B cell (primary cell): ENCODE measurements at regions not wholly inside any gene's neighbourhood (a gene's known extent, or its start where the extent isn't known, plus 50 kb on each side); places are given as distances from the start of the nearest gene placed in this dataset.

Source experiments
- ATAC-seq: fragments of 200-7000 bp; cut with Tn5 transposase; one replicate; pipeline ENCODE4 v1.10.0; 2021; ENCODE audit warnings: low read depth, mild to moderate bottlenecking, moderate number of reproducible peaks, moderate library complexity
- CTCF ChIA-PET: fragments of 350-600 bp; sonication (Branson Sonifier 250); formaldehyde crosslinking; loops from one replicate; lab custom pipeline; 2021; ENCODE audit warnings: antibody characterized with exemption, inconsistent platforms; lab: Charles Lee
- POLR2A ChIA-PET: fragments of 350-600 bp; sonication (Branson Sonifier 250); formaldehyde crosslinking; loops from one replicate; lab custom pipeline; 2021; ENCODE audit warnings: antibody characterized with exemption; lab: Charles Lee
- DNase-seq: peaks from one replicate; pipeline ENCODE4 v3.0.0; 2013
- H2AFZ ChIP-seq: 2 replicates; pipeline ENCODE4 v1.6.1; 2012; ENCODE audit warnings: mild to moderate bottlenecking, low read depth, low read length; ENCODE audit not compliant: insufficient read depth, poor library complexity, severe bottlenecking
- H3K27ac ChIP-seq, 2 donors: 1 replicate in 1 of 2; 2 replicates in 1 of 2; pipeline ENCODE4 v1.5.1; 2012 to 2013; ENCODE audit warnings: low read length in 2 of 2, mild to moderate bottlenecking in 2 of 2, moderate library complexity in 1 of 2
- H3K27me3 ChIP-seq, 4 experiments: fragments of 200-600 bp in 1 of 4; sonication (generic) in 1 of 4; replicated peaks in 1 of 4; 1 replicate in 2 of 4; 2 replicates in 2 of 4; pipeline versions ENCODE4 v1.6.1 to v1.7.0; 2013 to 2016; ENCODE audit warnings: low read length in 3 of 4, mild to moderate bottlenecking in 2 of 4, mixed read lengths in 1 of 4, moderate library complexity in 1 of 4; ENCODE audit not compliant: insufficient read depth in 4 of 4, control insufficient read depth in 3 of 4; ENCODE audit errors: control extremely low read depth in 1 of 4
- H3K36me3 ChIP-seq, 2 experiments: replicated peaks in 1 of 2; 1 replicate in 1 of 2; 2 replicates in 1 of 2; pipeline versions ENCODE4 v1.6.1 to v1.7.1; 2013; ENCODE audit warnings: low read length in 1 of 2; ENCODE audit not compliant: insufficient read depth in 2 of 2, control insufficient read depth in 1 of 2; ENCODE audit errors: control extremely low read depth in 1 of 2, extremely low read depth in 1 of 2
- H3K4me1 ChIP-seq, 2 donors: fragments of 200-600 bp in 1 of 2; sonication (generic) in 1 of 2; 1 replicate in 1 of 2; 2 replicates in 1 of 2; pipeline versions ENCODE4 v1.5.1 to v1.6.1; 2013 to 2017; ENCODE audit warnings: low read length in 2 of 2; ENCODE audit not compliant: control insufficient read depth in 2 of 2, insufficient read depth in 2 of 2
- H3K4me2 ChIP-seq: replicated peaks from 2 replicates; pipeline ENCODE3; 2012; ENCODE audit warnings: mild to moderate bottlenecking, low read depth, low read length; ENCODE audit not compliant: poor library complexity, severe bottlenecking
- H3K4me3 ChIP-seq, 5 experiments: fragments of 200-600 bp in 1 of 5; sonication (generic) in 1 of 5; 1 replicate in 3 of 5; 2 replicates in 2 of 5; pipeline versions ENCODE4 v1.5.1 to v1.7.0; 2011 to 2016; ENCODE audit warnings: low read length in 4 of 5, mild to moderate bottlenecking in 4 of 5, low read depth in 2 of 5, control low read depth in 1 of 5, moderate library complexity in 1 of 5; ENCODE audit not compliant: insufficient read depth in 1 of 5; ENCODE audit errors: control extremely low read depth in 1 of 5, extremely low read depth in 1 of 5
- H3K79me2 ChIP-seq: fragments of 200-600 bp; sonication (generic); one replicate; pipeline ENCODE4 v1.6.0; 2016; ENCODE audit warnings: low read length; ENCODE audit not compliant: control insufficient read depth, insufficient read depth
- H3K9ac ChIP-seq: fragments of 200-600 bp; sonication (generic); 2 replicates; pipeline ENCODE4 v1.6.1; 2017; ENCODE audit warnings: mild to moderate bottlenecking, low read length, moderate library complexity
- H3K9me3 ChIP-seq, 3 donors: one replicate each; pipeline versions ENCODE4 v1.6.1 to v1.7.1; 2013; ENCODE audit warnings: low read length in 2 of 3; ENCODE audit not compliant: control insufficient read depth in 2 of 3, insufficient read depth in 1 of 3; ENCODE audit errors: control extremely low read depth in 1 of 3
- H4K20me1 ChIP-seq: 2 replicates; pipeline ENCODE4 v1.6.0; 2012; ENCODE audit warnings: mild to moderate bottlenecking, low read length; ENCODE audit not compliant: insufficient read depth, control insufficient read depth, poor library complexity, severe bottlenecking
- H3K27ac Mint-ChIP-seq: one replicate; pipeline ENCODE4 v1.8.0; 2021; ENCODE audit warnings: mixed read lengths
- H3K27me3 Mint-ChIP-seq: one replicate; pipeline ENCODE4 v1.8.0; 2021; ENCODE audit warnings: mixed read lengths
- H3K4me1 Mint-ChIP-seq: one replicate; pipeline ENCODE4 v1.8.0; 2021; ENCODE audit warnings: mixed read lengths
- H3K4me3 Mint-ChIP-seq: one replicate; pipeline ENCODE4 v1.8.0; 2021; ENCODE audit warnings: mixed read lengths
- H3K9me3 Mint-ChIP-seq: one replicate; pipeline ENCODE4 v1.8.0; 2022; ENCODE audit warnings: mixed read lengths; ENCODE audit not compliant: insufficient read depth
- EZH2 ChIP-seq: IDR thresholded peaks from 2 replicates; pipeline ENCODE4 v1.6.1; 2012; ENCODE audit warnings: borderline replicate concordance, low read depth, mild to moderate bottlenecking, moderate library complexity, low read length; ENCODE audit not compliant: insufficient read depth, poor library complexity, severe bottlenecking
- WGBS: methylation state at CpG from one replicate; pipeline ENCODE4 v1.1.5; 2013; ENCODE audit warnings: missing lambda C conversion rate; ENCODE audit not compliant: insufficient coverage; 5-methylcytosine and 5-hydroxymethylcytosine counted together
- intact Hi-C: fragments of 100-400 bp; cut with micrococcal nuclease; formaldehyde crosslinking; loops from one replicate; pipeline ENCODE4 v1.10.0; 2022
- TF ChIP-seq, protein P1 (sequence below): fragments of 200-600 bp; IDR thresholded peaks from one replicate; pipeline ENCODE4 v1.8.0; 2022; ENCODE audit warnings: antibody characterized with exemption, mild to moderate bottlenecking

DNA sequence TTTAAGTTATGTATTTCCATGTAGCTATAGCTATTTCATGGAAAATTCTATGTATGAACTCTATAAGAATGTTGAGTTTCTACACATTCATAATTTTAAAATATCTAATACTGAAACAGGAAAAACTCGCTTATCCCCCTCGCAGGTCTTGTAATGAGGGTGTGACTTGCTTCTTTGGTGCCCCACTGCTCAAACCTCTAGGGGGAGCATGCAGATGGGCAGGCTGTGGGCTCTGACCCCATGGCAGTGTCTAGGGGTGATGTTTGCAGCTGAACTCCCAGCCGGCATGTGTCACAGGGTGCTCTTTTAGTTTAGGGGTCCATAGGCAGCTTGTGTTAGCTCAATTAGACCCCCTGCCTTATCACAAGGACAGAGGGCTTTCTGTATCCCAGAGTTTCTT is 1825.7 kb upstream of the ADGRL3 start:
- POLR2A ChIA-PET = no interaction called here
- no peak overlapping the region for H3K4me2 ChIP-seq
- H3K9me3 ChIP-seq = peaks cover 0 to 6% (median 2%) of the 10 kb centered on the region in 3 donors
- CTCF ChIA-PET = no interaction called here
- H3K9ac ChIP-seq = no peak overlapping the region
- H3K79me2 ChIP-seq = no peaks in the 10 kb centered on the region
- DNase-seq (no peak), ATAC-seq (no peak)
- no peaks in the 10 kb centered on the region for H3K4me1 ChIP-seq
- H2AFZ ChIP-seq = no peak overlapping the region
- no peaks in the 10 kb centered on the region for H3K4me1 Mint-ChIP-seq
- no peak overlapping the region for H3K4me3 Mint-ChIP-seq
- no peak for TF ChIP-seq EZH2
- TF ChIP-seq, protein P1, sequence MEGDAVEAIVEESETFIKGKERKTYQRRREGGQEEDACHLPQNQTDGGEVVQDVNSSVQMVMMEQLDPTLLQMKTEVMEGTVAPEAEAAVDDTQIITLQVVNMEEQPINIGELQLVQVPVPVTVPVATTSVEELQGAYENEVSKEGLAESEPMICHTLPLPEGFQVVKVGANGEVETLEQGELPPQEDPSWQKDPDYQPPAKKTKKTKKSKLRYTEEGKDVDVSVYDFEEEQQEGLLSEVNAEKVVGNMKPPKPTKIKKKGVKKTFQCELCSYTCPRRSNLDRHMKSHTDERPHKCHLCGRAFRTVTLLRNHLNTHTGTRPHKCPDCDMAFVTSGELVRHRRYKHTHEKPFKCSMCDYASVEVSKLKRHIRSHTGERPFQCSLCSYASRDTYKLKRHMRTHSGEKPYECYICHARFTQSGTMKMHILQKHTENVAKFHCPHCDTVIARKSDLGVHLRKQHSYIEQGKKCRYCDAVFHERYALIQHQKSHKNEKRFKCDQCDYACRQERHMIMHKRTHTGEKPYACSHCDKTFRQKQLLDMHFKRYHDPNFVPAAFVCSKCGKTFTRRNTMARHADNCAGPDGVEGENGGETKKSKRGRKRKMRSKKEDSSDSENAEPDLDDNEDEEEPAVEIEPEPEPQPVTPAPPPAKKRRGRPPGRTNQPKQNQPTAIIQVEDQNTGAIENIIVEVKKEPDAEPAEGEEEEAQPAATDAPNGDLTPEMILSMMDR = no peak
- WGBS = 96% methylated on average over 3 of the region's 3 CpGs
- no peaks in the 10 kb centered on the region for H4K20me1 ChIP-seq
- no peak overlapping the region for H3K27ac Mint-ChIP-seq
- H3K27me3 Mint-ChIP-seq = no peaks in the 10 kb centered on the region
- no peaks in the 10 kb centered on the region for H3K9me3 Mint-ChIP-seq
- H3K27me3 ChIP-seq = no peaks in the 10 kb centered on the region
- no peaks in the 10 kb centered on the region for H3K36me3 ChIP-seq
- no peak overlapping the region for H3K27ac ChIP-seq
- no peak overlapping the region for H3K4me3 ChIP-seq
- intact Hi-C loops = no loop called here

DNA sequence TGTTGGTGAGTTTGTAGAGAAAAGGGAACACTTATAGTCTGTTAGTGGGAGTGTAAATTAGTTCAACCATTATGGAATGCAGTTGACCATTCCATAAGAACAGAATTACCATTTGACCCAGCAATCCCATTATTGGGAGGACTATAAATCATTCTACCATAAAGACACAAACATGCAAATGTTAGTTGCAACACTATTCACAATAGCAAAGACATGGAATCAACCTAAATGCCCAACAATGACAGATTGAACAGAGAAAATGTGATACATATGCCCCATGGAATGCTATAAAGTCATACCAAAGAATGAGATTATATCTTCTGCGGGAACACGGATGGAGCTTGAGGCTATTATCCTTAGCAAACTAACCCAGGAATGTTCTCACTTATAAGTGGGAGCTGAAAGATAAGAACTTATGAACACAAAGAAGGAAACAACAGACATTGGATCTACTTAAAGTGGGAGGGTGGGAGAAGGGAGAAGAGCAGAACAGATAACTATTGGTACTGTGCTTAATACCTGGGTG is 1819.2 kb upstream of the ADGRL3 start:
- intact Hi-C loops = no loop called here
- Mint-ChIP-seq H3K27ac (no peak overlapping the region), H3K4me1 (no peaks in the 10 kb centered on the region), H3K9me3 (peaks cover 4% of the 10 kb centered on the region), H3K27me3 (no peaks in the 10 kb centered on the region), H3K4me3 (no peak overlapping the region)
- Histone ChIP-seq H3K9ac (no peak overlapping the region), H3K27me3 (no peaks in the 10 kb centered on the region), H3K9me3 (peaks cover 0 to 6% (median 2%) of the 10 kb centered on the region in 3 donors), H2AFZ (no peak overlapping the region), H4K20me1 (no peaks in the 10 kb centered on the region), H3K27ac (no peak overlapping the region), H3K4me1 (no peaks in the 10 kb centered on the region), H3K4me3 (no peak overlapping the region), H3K36me3 (no peaks in the 10 kb centered on the region), H3K4me2 (no peak overlapping the region), H3K79me2 (no peaks in the 10 kb centered on the region)
- CTCF ChIA-PET = no interaction called here
- no CpG with 5 or more reads among the region's 2 CpGs for WGBS
- POLR2A ChIA-PET = no interaction called here
- ATAC-seq = no peak
- no peak for TF ChIP-seq EZH2
- TF ChIP-seq, protein P1 = no peak
- no peak for DNase-seq
